GM12878 (cell line): ENCODE measurements at regions not wholly inside any gene's neighbourhood (a gene's known extent, or its start where the extent isn't known, plus 50 kb on each side); places are given as distances from the start of the nearest gene placed in this dataset.

Experiments used
- BCL11A ChIP-seq: IDR thresholded peaks from 2 replicates; pipeline ENCODE4 v1.6.1; 2011; ENCODE audit warnings: low read depth, low read length
- EP300 ChIP-seq, 2 experiments: fragments of 150-350 bp in 1 of 2; IDR thresholded peaks; 2 replicates each; pipeline ENCODE4 v1.6.1; 2011 to 2012; ENCODE audit warnings: low read depth in 2 of 2, low read length in 2 of 2, borderline replicate concordance in 1 of 2, improper control_type of control experiment in 1 of 2, inconsistent platforms in 1 of 2; ENCODE audit not compliant: control insufficient read depth in 1 of 2
- FOXK2 ChIP-seq: fragments of 450-650 bp; IDR thresholded peaks from 2 replicates; pipeline ENCODE4 v1.6.1; 2017; ENCODE audit warnings: mild to moderate bottlenecking, moderate library complexity
- FOXM1 ChIP-seq: IDR thresholded peaks from 2 replicates; pipeline ENCODE4 v1.6.1; 2012; ENCODE audit warnings: low read depth, mild to moderate bottlenecking, inconsistent platforms, low read length, moderate library complexity
- IKZF1 ChIP-seq: fragments of 450-650 bp; conservative IDR thresholded peaks from 2 replicates; pipeline ENCODE4 v1.6.1; 2017; ENCODE audit warnings: antibody characterized with exemption, mild to moderate bottlenecking
- KDM1A ChIP-seq: fragments of 200-600 bp; sonication (generic); IDR thresholded peaks from 2 replicates; pipeline ENCODE4 v1.6.1; 2016; ENCODE audit warnings: borderline replicate concordance
- POLR2A ChIP-seq: IDR thresholded peaks from 2 replicates; pipeline ENCODE4 v1.6.1; 2011; ENCODE audit warnings: low read depth, mild to moderate bottlenecking, low read length
- POLR2AphosphoS5 ChIP-seq: IDR thresholded peaks from 2 replicates; pipeline ENCODE4 v1.6.1; 2011; ENCODE audit warnings: mild to moderate bottlenecking, low read length, inconsistent platforms
- RAD21 ChIP-seq: IDR thresholded peaks from 2 replicates; pipeline ENCODE4 v1.6.1; 2011; ENCODE audit warnings: mild to moderate bottlenecking, low read depth, low read length, moderate library complexity; ENCODE audit not compliant: insufficient read depth
- RAD51 ChIP-seq: fragments of 450-650 bp; IDR thresholded peaks from 2 replicates; pipeline ENCODE4 v1.6.1; 2016; ENCODE audit warnings: moderate library complexity, mild to moderate bottlenecking, inconsistent platforms
- RELB ChIP-seq: fragments of 450-650 bp; IDR thresholded peaks from 2 replicates; pipeline ENCODE4 v1.6.1; 2017; ENCODE audit warnings: low read depth, mild to moderate bottlenecking, moderate library complexity
- TF ChIP-seq, protein P1 (sequence below), 3 experiments: IDR thresholded peaks in 2 of 3; conservative IDR thresholded peaks in 1 of 3; 2 replicates each; pipeline ENCODE4 v1.5.1; 2011; ENCODE audit warnings: low read depth in 3 of 3, low read length in 3 of 3, mild to moderate bottlenecking in 3 of 3, control low read depth in 2 of 3, moderate library complexity in 2 of 3, inconsistent platforms in 1 of 3, mixed read lengths in 1 of 3; ENCODE audit not compliant: control insufficient read depth in 2 of 3, insufficient read depth in 1 of 3; ENCODE audit errors: extremely low read depth in 1 of 3

DNA sequence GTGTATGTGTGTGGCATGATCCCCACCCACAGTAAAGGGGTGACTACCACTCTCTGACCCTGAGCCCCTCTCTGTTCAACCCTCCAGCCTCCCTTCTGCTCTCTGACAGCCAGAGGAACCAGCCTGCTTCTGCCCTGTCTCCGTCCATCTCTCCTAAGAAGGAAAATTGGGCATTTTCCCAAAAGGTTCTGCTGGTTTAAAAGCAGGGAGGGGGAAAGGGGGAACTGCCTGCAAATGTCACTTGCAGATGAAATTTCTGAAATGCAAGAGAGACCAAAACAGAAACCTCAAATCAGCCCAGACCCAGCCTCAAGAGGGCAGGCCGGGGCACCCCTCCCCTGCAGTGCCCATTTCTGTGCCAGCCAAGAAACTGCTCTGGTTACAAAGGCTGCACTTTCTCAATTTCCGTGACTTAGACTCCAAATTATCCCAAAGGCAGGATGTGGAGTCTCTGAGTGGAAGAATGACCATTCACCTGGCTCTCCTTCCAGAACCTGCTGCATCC is 197.9 kb downstream of the RBFOX3 start:
- TF ChIP-seq POLR2A (no peak), POLR2AphosphoS5 (no peak), FOXM1 (no peak), EP300 (IDR thresholded peaks at IDR 0.05; ENCODE audit: borderline replicate concordance in 1 of 2, control insufficient read depth in 1 of 2, low read depth in 2 of 2, low read length in 2 of 2) (no peak), KDM1A (no peak), BCL11A (no peak), RAD51 (no peak), RELB (no peak), FOXK2 (no peak), RAD21 (no peak), IKZF1 (no peak)
- TF ChIP-seq, protein P1, sequence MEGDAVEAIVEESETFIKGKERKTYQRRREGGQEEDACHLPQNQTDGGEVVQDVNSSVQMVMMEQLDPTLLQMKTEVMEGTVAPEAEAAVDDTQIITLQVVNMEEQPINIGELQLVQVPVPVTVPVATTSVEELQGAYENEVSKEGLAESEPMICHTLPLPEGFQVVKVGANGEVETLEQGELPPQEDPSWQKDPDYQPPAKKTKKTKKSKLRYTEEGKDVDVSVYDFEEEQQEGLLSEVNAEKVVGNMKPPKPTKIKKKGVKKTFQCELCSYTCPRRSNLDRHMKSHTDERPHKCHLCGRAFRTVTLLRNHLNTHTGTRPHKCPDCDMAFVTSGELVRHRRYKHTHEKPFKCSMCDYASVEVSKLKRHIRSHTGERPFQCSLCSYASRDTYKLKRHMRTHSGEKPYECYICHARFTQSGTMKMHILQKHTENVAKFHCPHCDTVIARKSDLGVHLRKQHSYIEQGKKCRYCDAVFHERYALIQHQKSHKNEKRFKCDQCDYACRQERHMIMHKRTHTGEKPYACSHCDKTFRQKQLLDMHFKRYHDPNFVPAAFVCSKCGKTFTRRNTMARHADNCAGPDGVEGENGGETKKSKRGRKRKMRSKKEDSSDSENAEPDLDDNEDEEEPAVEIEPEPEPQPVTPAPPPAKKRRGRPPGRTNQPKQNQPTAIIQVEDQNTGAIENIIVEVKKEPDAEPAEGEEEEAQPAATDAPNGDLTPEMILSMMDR (IDR thresholded peaks at IDR 0.05 in 2 of 3, conservative IDR thresholded peaks at IDR 0.05 in 1 of 3; ENCODE audit: control insufficient read depth in 2 of 3, extremely low read depth in 1 of 3, insufficient read depth in 1 of 3, low read depth in 3 of 3, low read length in 3 of 3): no peak
